Gastrocnemius medialis (tissue), 4 donors: ENCODE measurements at regions not wholly inside any gene's neighbourhood (a gene's known extent, or its start where the extent isn't known, plus 50 kb on each side); places are given as distances from the start of the nearest gene placed in this dataset.

Source experiments
- ATAC-seq, 2 donors: fragments of 150-250 bp; one replicate each; pipeline ENCODE4 v1.9.1; 2016
- DNase-seq, 2 donors: peaks; one replicate each; pipeline ENCODE4 v3.0.0-alpha.2; 2019
- H3K27ac ChIP-seq, 4 donors: fragments of 200-600 bp; sonication (generic); 1 replicate in 1 of 4; 2 replicates in 3 of 4; pipeline ENCODE4 v1.5.1; 2016 to 2018; ENCODE audit warnings: mild to moderate bottlenecking in 2 of 4, moderate library complexity in 1 of 4
- H3K27me3 ChIP-seq, 3 donors: fragments of 200-600 bp; sonication (generic) in 2 of 3; 1 replicate in 1 of 3; 2 replicates in 2 of 3; pipeline versions ENCODE4 v1.5.1 to v1.6.0; 2016 to 2019; ENCODE audit warnings: mild to moderate bottlenecking in 1 of 3, moderate library complexity in 1 of 3
- H3K36me3 ChIP-seq, 2 donors: fragments of 200-600 bp; sonication (generic) in 1 of 2; one replicate each; pipeline ENCODE4 v1.5.1; 2017 to 2018
- H3K4me1 ChIP-seq, 2 donors: fragments of 200-600 bp; sonication (generic) in 1 of 2; one replicate each; pipeline ENCODE4 v1.5.1; 2016 to 2017; ENCODE audit warnings: mild to moderate bottlenecking in 2 of 2
- H3K4me3 ChIP-seq, 4 donors: fragments of 200-600 bp; sonication (generic) in 3 of 4; 1 replicate in 1 of 4; 2 replicates in 3 of 4; pipeline ENCODE4 v1.5.1; 2016 to 2019; ENCODE audit warnings: mild to moderate bottlenecking in 2 of 4
- H3K9me3 ChIP-seq, 3 donors: fragments of 200-600 bp; sonication (generic) in 2 of 3; 1 replicate in 1 of 3; 2 replicates in 2 of 3; pipeline ENCODE4 v1.5.1; 2016 to 2019
- POLR2A ChIP-seq, 2 donors: fragments of 450-650 bp; IDR thresholded peaks; one replicate each; pipeline ENCODE4 v1.6.1; 2017; ENCODE audit warnings: antibody characterized with exemption in 2 of 2, mild to moderate bottlenecking in 2 of 2, moderate library complexity in 2 of 2
- in situ Hi-C, 4 donors: fragments of 200-750 bp; cut with MboI; loops; one replicate each; pipeline versions ENCODE4 v1.15.0 to v1.8.0; 2017; ENCODE audit warnings: low sequenced_read_pairs in 4 of 4
- intact Hi-C: fragments of 100-400 bp; cut with DNase I; formaldehyde crosslinking; loops from one replicate; pipeline ENCODE4 v1.15.1; 2023; ENCODE audit warnings: low total_unique reads
- TF ChIP-seq, protein P1 (sequence below), 5 experiments: fragments of 450-650 bp in 3 of 5; fragments of 200-600 bp in 2 of 5; sonication (generic) in 2 of 5; IDR thresholded peaks in 4 of 5; conservative IDR thresholded peaks in 1 of 5; 1 replicate in 4 of 5; 2 replicates in 1 of 5; pipeline ENCODE4 v1.5.1; 2016 to 2019; ENCODE audit warnings: antibody characterized with exemption in 5 of 5, mild to moderate bottlenecking in 3 of 5, moderate library complexity in 3 of 5

DNA sequence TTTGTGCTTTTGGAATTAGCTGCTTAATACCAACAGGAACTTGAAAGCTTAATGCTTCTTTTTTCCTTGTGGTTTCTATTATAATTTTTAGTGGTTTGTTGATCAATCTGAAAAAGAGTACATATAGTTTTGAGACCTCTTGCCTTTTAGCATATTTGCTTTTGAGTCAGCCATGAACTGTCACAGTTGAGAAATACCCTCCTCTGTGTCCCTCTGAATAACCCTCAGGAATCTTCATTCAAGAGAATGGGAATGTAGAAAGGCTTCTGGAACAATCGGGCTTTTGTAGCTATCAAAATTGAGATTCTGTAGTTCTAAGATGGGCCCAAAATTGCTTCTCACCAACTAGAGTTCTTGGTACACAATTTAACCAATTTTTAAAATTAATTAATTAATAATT is 451.1 kb upstream of the TRIB2 start:
- intact Hi-C loops = no loop called here
- H3K27ac ChIP-seq = no peak overlapping the region
- in situ Hi-C loops = no loop called here
- H3K27me3 ChIP-seq = no peaks in the 10 kb centered on the region
- TF ChIP-seq, protein P1, sequence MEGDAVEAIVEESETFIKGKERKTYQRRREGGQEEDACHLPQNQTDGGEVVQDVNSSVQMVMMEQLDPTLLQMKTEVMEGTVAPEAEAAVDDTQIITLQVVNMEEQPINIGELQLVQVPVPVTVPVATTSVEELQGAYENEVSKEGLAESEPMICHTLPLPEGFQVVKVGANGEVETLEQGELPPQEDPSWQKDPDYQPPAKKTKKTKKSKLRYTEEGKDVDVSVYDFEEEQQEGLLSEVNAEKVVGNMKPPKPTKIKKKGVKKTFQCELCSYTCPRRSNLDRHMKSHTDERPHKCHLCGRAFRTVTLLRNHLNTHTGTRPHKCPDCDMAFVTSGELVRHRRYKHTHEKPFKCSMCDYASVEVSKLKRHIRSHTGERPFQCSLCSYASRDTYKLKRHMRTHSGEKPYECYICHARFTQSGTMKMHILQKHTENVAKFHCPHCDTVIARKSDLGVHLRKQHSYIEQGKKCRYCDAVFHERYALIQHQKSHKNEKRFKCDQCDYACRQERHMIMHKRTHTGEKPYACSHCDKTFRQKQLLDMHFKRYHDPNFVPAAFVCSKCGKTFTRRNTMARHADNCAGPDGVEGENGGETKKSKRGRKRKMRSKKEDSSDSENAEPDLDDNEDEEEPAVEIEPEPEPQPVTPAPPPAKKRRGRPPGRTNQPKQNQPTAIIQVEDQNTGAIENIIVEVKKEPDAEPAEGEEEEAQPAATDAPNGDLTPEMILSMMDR (IDR thresholded peaks at IDR 0.05 in 4 of 5, conservative IDR thresholded peaks at IDR 0.05 in 1 of 5) = no peak
- TF ChIP-seq POLR2A (IDR thresholded peaks at IDR 0.05) = no peak
- ATAC-seq (no peak), DNase-seq (no peak)
- H3K9me3 ChIP-seq = no peaks in the 10 kb centered on the region
- no peak overlapping the region for H3K4me3 ChIP-seq
- peaks cover 11 to 15% of the 10 kb centered on the region in 2 donors for H3K4me1 ChIP-seq
- H3K36me3 ChIP-seq = no peaks in the 10 kb centered on the region

DNA sequence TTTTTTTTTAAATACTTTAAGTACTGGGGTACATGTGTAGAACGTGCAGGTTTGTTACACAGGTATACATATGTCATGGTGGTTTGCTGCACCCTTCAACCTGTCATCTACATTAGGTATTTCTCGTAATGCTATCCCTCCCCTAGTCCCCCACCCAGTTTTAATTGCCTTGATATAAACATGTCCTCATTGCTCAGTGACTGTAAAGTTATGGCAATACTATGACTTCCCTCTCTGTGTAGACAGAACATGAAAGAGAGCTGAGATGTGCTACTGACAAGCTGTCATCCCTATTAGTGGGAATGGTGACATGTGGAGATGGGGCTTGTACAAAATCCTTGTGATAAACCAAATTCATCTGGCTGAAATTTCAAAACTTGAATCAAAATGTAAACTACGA is 449.7 kb upstream of the TRIB2 start:
- in situ Hi-C loops = no loop called here
- TF ChIP-seq, protein P1 (IDR thresholded peaks at IDR 0.05 in 4 of 5, conservative IDR thresholded peaks at IDR 0.05 in 1 of 5) = no peak
- no peak for TF ChIP-seq POLR2A (IDR thresholded peaks at IDR 0.05)

DNA sequence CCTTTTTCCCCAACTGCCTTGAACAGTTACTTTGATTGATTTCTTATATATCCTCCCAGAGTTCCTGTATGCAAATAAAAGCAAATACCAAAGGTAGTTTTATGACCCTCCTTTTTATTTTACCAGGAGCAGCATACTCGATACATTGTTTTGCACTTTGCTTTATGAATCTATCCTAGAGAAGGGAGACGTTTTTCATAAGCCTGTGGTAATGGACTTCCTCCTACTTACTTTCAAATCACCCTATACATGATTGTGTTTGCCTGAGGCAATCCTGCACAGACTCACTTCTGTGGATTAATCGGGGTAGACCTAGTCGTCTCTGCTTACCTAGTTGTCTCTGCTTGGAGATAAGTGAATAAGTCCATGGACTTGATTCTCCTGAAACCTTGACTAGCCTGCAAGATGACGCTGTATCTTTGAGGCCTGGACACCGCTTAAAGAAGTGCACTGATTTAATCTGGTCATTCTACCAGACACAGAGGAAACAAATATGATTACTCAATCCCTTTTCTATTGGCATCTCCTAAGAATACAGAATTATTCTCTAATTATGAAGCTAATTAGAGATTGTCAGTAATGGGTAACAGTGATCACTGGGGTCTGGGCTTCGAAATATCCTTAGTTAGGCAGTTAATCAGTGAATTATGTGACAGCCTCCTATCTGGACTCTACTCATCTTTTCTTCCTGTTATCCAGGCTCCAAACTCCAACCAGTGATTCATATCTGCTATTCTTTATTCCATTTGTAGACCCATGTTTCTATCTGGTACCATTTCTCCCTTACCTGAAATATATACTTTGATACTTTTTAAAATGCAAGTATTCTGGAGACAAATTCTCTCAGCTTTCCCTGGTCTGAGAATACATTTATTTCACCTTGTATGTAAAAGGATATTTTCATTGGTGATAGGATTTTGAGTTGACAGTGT is 447.4 kb upstream of the TRIB2 start:
- Histone ChIP-seq H3K4me3 (no peak overlapping the region), H3K36me3 (no peaks in the 10 kb centered on the region), H3K27me3 (no peaks in the 10 kb centered on the region), H3K27ac (no peak overlapping the region), H3K4me1 (no peaks in the 10 kb centered on the region), H3K9me3 (no peaks in the 10 kb centered on the region)
- intact Hi-C loops (no loop called here), in situ Hi-C loops (no loop called here)
- no peak for DNase-seq
- TF ChIP-seq, protein P1 (IDR thresholded peaks at IDR 0.05 in 4 of 5, conservative IDR thresholded peaks at IDR 0.05 in 1 of 5) = no peak
- TF ChIP-seq POLR2A (IDR thresholded peaks at IDR 0.05) = no peak
- ATAC-seq = no peak

More for the DNA sequence above, 449.7 kb upstream of the TRIB2 start:
- intact Hi-C loops = no loop called here
- no peak for ATAC-seq
- H3K4me3 ChIP-seq = no peak overlapping the region
- no peaks in the 10 kb centered on the region for H3K36me3 ChIP-seq
- no peak for DNase-seq
- peaks cover 9 to 15% of the 10 kb centered on the region in 2 donors for H3K4me1 ChIP-seq
- H3K9me3 ChIP-seq = no peaks in the 10 kb centered on the region
- H3K27ac ChIP-seq = no peak overlapping the region
- H3K27me3 ChIP-seq = no peaks in the 10 kb centered on the region

DNA sequence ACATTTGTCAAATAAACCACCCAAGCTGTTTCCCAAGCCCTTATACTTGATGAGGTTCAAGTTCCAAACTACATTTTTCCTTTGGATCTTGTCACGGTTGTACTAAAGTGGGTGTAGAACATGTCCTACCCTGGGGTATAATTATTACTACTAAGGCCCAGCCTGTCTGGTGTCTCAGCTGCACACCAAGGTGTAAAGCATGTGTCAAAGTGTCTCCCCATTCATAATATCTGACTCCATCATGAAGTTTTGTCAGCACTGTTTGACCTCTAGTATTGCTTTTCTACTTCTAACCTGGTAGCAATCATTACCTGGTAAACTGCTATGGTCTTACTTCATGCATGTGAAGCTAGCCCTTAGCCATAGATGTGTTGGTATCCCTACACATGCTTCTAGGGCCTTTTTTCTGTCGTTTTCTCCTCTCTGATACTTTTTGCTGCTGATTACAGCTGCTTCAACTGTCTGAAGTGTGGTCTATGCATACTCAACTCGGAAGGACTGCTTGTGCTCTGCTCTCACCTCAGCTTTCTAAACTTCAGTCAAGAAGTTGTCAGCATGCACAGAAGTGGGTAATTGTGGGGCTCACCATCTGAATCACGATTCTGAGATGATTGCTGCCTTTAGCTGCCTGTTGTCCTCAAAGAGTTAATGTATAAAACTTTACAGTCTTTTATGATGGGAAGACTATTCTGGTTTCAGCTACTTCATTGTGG is 445.7 kb upstream of the TRIB2 start:
- ATAC-seq (no peak), DNase-seq (no peak)
- in situ Hi-C loops (no loop called here), intact Hi-C loops (no loop called here)
- Histone ChIP-seq H3K27me3 (no peaks in the 10 kb centered on the region), H3K4me3 (no peak overlapping the region), H3K27ac (no peak overlapping the region), H3K9me3 (no peaks in the 10 kb centered on the region), H3K4me1 (no peaks in the 10 kb centered on the region), H3K36me3 (no peaks in the 10 kb centered on the region)
- TF ChIP-seq, protein P1 (IDR thresholded peaks at IDR 0.05 in 4 of 5, conservative IDR thresholded peaks at IDR 0.05 in 1 of 5) = no peak
- TF ChIP-seq POLR2A (IDR thresholded peaks at IDR 0.05) = no peak
